Hematopoietic multipotent progenitor cell (in vitro differentiated cells): ENCODE measurements at regions not wholly inside any gene's neighbourhood (a gene's known extent, or its start where the extent isn't known, plus 50 kb on each side); places are given as distances from the start of the nearest gene placed in this dataset.
"Not testable (repeated sequence)": the region's sequence is repeated elsewhere in the genome, so short reads cannot be mapped to it uniquely, and the experiment has no call there.

Experiments used
- DNase-seq, 3 donors: peaks; one replicate each; pipeline ENCODE4 v3.0.0-alpha.2; 2011 to 2015; ENCODE audit warnings: low read depth in 2 of 3, low spot score in 2 of 3

- no peak for DNase-seq
Measured at GRCh38 chr6:81565071-81565470, 187.4 kb downstream of the TENT5A start.

GRCh38 chr6:81564470-81565068 lies 187.9 kb downstream of the TENT5A start:
- no peak for DNase-seq

- DNase-seq, result no peak
Measured at GRCh38 chr6:81562169-81562568, 190.3 kb downstream of the TENT5A start.

GRCh38 chr6:81561731-81562130 lies 190.8 kb downstream of the TENT5A start:
- DNase-seq, result no peak

- DNase-seq, result no peak
Measured at GRCh38 chr6:81561071-81561564, 191.4 kb downstream of the TENT5A start.

GRCh38 chr6:81557811-81558210 lies 194.7 kb downstream of the TENT5A start:
- DNase-seq, result no peak

GRCh38 chr6:81556551-81556950 lies 195.9 kb downstream of the TENT5A start:
- no peak for DNase-seq

GRCh38 chr6:81553216-81553615 lies 199.3 kb downstream of the TENT5A start:
- DNase-seq, result no peak

GRCh38 chr6:81552644-81553043 lies 199.8 kb downstream of the TENT5A start:
- DNase-seq, result no peak

GRCh38 chr6:81547149-81547548 lies 205.3 kb downstream of the TENT5A start:
- DNase-seq, result no peak

GRCh38 chr6:81534934-81535465 lies 217.5 kb downstream of the TENT5A start:
- no peak for DNase-seq

- DNase-seq, result no peak
Measured at GRCh38 chr6:81531869-81532561, 220.5 kb downstream of the TENT5A start.

- DNase-seq, result no peak
Measured at GRCh38 chr6:81517455-81517854, 235.0 kb downstream of the TENT5A start.

- DNase-seq, result no peak
Measured at GRCh38 chr6:81515562-81516453, 236.7 kb downstream of the TENT5A start.

- not testable (repeated sequence) for DNase-seq
Measured at GRCh38 chr6:81514195-81514594, 238.3 kb downstream of the TENT5A start.

GRCh38 chr6:81511423-81511822 lies 241.1 kb downstream of the TENT5A start:
- DNase-seq, result no peak

GRCh38 chr6:81495999-81496398 lies 256.5 kb downstream of the TENT5A start:
- DNase-seq, result no peak

- DNase-seq, result no peak
Measured at GRCh38 chr6:81491454-81492101, 260.9 kb downstream of the TENT5A start.

GRCh38 chr6:81487489-81487888 lies 265.0 kb downstream of the TENT5A start:
- DNase-seq, result no peak

GRCh38 chr6:81486234-81486633 lies 266.2 kb downstream of the TENT5A start:
- no peak for DNase-seq

- DNase-seq, result no peak
Measured at GRCh38 chr6:81485395-81485794, 267.1 kb downstream of the TENT5A start.
